ENCODE measurements at regions not wholly inside any gene's neighbourhood (a gene's known extent, or its start where the extent isn't known, plus 50 kb on each side); places are given as distances from the start of the nearest gene placed in this dataset.

DNA sequence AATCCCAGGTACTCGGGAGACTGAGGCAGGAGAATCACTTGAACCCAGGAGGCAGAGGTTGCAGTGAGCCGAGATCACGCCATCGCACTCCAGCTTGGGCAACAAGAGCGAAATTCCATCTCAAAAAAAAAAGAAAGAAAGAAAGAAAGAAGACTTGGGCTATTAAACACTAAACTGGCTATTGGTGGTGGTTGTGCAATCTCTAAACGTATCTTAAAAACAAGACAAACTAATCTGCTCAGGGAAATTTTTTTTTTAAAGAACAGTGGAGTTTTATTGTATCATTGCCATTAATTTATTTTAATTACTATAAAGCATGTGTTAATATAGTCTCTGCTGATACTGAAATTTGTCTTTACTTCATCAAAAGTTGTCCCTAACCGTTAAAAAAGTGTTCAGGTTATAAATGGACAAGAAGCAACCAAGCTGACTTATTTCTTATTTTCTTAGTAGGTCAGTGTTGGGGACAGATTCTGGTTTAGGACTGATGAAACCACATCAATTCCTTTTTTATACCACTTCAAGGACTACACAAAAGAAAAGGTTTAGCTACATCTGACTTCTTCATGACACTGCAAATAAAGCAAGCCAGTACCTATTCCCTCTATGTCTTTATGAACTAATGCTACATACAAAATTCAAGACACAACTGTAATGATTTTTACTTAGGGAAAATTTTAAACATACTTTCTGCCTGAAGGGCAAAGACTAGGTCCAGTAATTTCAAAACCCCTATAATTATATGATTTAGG, 68.7 kb upstream of the KRAS start:
- no peak for TF ChIP-seq EP300 (IDR thresholded peaks at IDR 0.05; ENCODE audit: borderline replicate concordance in 1 of 2, low read depth in 1 of 2, low read length in 1 of 2)
- no peak for TF ChIP-seq NFIC (IDR thresholded peaks at IDR 0.05; ENCODE audit: borderline replicate concordance)
- no peak for TF ChIP-seq NRF1 (IDR thresholded peaks at IDR 0.05; ENCODE audit: low read depth, low read length)
- TF ChIP-seq, protein P1, sequence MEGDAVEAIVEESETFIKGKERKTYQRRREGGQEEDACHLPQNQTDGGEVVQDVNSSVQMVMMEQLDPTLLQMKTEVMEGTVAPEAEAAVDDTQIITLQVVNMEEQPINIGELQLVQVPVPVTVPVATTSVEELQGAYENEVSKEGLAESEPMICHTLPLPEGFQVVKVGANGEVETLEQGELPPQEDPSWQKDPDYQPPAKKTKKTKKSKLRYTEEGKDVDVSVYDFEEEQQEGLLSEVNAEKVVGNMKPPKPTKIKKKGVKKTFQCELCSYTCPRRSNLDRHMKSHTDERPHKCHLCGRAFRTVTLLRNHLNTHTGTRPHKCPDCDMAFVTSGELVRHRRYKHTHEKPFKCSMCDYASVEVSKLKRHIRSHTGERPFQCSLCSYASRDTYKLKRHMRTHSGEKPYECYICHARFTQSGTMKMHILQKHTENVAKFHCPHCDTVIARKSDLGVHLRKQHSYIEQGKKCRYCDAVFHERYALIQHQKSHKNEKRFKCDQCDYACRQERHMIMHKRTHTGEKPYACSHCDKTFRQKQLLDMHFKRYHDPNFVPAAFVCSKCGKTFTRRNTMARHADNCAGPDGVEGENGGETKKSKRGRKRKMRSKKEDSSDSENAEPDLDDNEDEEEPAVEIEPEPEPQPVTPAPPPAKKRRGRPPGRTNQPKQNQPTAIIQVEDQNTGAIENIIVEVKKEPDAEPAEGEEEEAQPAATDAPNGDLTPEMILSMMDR (IDR thresholded peaks at IDR 0.05) = no peak
- TF ChIP-seq, protein P2, sequence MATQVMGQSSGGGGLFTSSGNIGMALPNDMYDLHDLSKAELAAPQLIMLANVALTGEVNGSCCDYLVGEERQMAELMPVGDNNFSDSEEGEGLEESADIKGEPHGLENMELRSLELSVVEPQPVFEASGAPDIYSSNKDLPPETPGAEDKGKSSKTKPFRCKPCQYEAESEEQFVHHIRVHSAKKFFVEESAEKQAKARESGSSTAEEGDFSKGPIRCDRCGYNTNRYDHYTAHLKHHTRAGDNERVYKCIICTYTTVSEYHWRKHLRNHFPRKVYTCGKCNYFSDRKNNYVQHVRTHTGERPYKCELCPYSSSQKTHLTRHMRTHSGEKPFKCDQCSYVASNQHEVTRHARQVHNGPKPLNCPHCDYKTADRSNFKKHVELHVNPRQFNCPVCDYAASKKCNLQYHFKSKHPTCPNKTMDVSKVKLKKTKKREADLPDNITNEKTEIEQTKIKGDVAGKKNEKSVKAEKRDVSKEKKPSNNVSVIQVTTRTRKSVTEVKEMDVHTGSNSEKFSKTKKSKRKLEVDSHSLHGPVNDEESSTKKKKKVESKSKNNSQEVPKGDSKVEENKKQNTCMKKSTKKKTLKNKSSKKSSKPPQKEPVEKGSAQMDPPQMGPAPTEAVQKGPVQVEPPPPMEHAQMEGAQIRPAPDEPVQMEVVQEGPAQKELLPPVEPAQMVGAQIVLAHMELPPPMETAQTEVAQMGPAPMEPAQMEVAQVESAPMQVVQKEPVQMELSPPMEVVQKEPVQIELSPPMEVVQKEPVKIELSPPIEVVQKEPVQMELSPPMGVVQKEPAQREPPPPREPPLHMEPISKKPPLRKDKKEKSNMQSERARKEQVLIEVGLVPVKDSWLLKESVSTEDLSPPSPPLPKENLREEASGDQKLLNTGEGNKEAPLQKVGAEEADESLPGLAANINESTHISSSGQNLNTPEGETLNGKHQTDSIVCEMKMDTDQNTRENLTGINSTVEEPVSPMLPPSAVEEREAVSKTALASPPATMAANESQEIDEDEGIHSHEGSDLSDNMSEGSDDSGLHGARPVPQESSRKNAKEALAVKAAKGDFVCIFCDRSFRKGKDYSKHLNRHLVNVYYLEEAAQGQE (IDR thresholded peaks at IDR 0.05; ENCODE audit: low read depth, low read length) = no peak
- TF ChIP-seq, protein P3, sequence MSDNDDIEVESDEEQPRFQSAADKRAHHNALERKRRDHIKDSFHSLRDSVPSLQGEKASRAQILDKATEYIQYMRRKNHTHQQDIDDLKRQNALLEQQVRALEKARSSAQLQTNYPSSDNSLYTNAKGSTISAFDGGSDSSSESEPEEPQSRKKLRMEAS (IDR thresholded peaks at IDR 0.05; ENCODE audit: low read depth) = no peak

Measured in SK-N-SH (cell line).